ENCODE measurements at regions not wholly inside any gene's neighbourhood (a gene's known extent, or its start where the extent isn't known, plus 50 kb on each side); places are given as distances from the start of the nearest gene placed in this dataset.

GRCh38 chr2:184261331-184261730 lies 337.0 kb upstream of the ZNF804A start:
- TF ChIP-seq CTCF (conservative IDR thresholded peaks at IDR 0.05; ENCODE audit: low read depth in 2 of 2) (no peak), ZNF331 (CRISPR knock-in tag; IDR thresholded peaks at IDR 0.05; ENCODE audit: low read depth) (no peak)

Data from GM23338 (cell line).